DOHH2 (cell line): ENCODE measurements at regions not wholly inside any gene's neighbourhood (a gene's known extent, or its start where the extent isn't known, plus 50 kb on each side); places are given as distances from the start of the nearest gene placed in this dataset.

Experiments used
- H3F3A ChIP-seq: fragments of 200-600 bp; sonication (generic), shearing (Covaris generic); 2 replicates; pipeline ENCODE4 v1.6.0; 2016; ENCODE audit warnings: antibody characterized with exemption, mild to moderate bottlenecking; ENCODE audit not compliant: control insufficient read depth, insufficient read depth
- H3K27ac ChIP-seq: fragments of 200-600 bp; sonication (generic); 2 replicates; pipeline ENCODE4 v1.5.1; 2014; ENCODE audit warnings: low read depth, mild to moderate bottlenecking, low read length, moderate library complexity
- H3K27me3 ChIP-seq: fragments of 200-600 bp; sonication (generic); 2 replicates; pipeline ENCODE4 v1.6.1; 2014; ENCODE audit warnings: mild to moderate bottlenecking, low read length, mixed read lengths; ENCODE audit not compliant: control insufficient read depth
- H3K36me3 ChIP-seq: fragments of 200-600 bp; sonication (generic); 2 replicates; pipeline ENCODE4 v1.6.1; 2014; ENCODE audit warnings: mild to moderate bottlenecking, low read length, moderate library complexity, mixed read lengths; ENCODE audit not compliant: control insufficient read depth
- H3K4me1 ChIP-seq: fragments of 200-600 bp; sonication (generic); 2 replicates; pipeline ENCODE4 v1.6.1; 2014; ENCODE audit warnings: mild to moderate bottlenecking, low read length, mixed read lengths; ENCODE audit not compliant: control insufficient read depth
- H3K4me2 ChIP-seq: fragments of 200-600 bp; sonication (generic); 2 replicates; pipeline ENCODE4 v1.6.0; 2014; ENCODE audit warnings: mild to moderate bottlenecking, low read length, moderate library complexity
- H3K4me3 ChIP-seq: fragments of 200-600 bp; sonication (generic); 2 replicates; pipeline ENCODE4 v1.5.1; 2014; ENCODE audit warnings: mild to moderate bottlenecking, low read length, mixed read lengths
- H3K79me2 ChIP-seq: fragments of 200-600 bp; sonication (generic); 2 replicates; pipeline ENCODE4 v1.6.1; 2014; ENCODE audit warnings: mild to moderate bottlenecking, low read length, mixed read lengths; ENCODE audit not compliant: control insufficient read depth
- H3K9me2 ChIP-seq: fragments of 200-600 bp; sonication (generic); replicated peaks from 2 replicates; pipeline ENCODE4 v1.6.1; 2014; ENCODE audit warnings: mild to moderate bottlenecking, low read length, mixed read lengths; ENCODE audit not compliant: control insufficient read depth
- H3K9me3 ChIP-seq: fragments of 200-600 bp; sonication (generic); 2 replicates; pipeline ENCODE4 v1.6.1; 2014; ENCODE audit warnings: antibody characterized with exemption, low read length, mixed read lengths; ENCODE audit not compliant: control insufficient read depth, insufficient read depth
- H4K20me1 ChIP-seq: fragments of 200-600 bp; sonication (generic); 2 replicates; pipeline ENCODE4 v1.6.0; 2014; ENCODE audit warnings: low read depth, mild to moderate bottlenecking, antibody characterized with exemption, low read length, moderate library complexity; ENCODE audit not compliant: control insufficient read depth, insufficient read depth
- EZH2phosphoT487 ChIP-seq: fragments of 200-600 bp; sonication (generic); IDR thresholded peaks from 2 replicates; pipeline ENCODE4 v1.6.1; 2017; ENCODE audit warnings: borderline replicate concordance, mild to moderate bottlenecking, antibody characterized with exemption, low read length, moderate library complexity, mixed read lengths
- TF ChIP-seq, protein P1 (sequence below): fragments of 200-600 bp; sonication (generic); IDR thresholded peaks from one replicate; pipeline ENCODE4 v1.5.1; 2014; ENCODE audit warnings: antibody characterized with exemption, mild to moderate bottlenecking, low read depth, low read length; ENCODE audit not compliant: poor library complexity, severe bottlenecking

GRCh38 chr2:125364192-125364983, 1291.6 kb upstream of the GYPC start:
- H3K9me2 ChIP-seq: no peaks in the 10 kb centered on the region
- no peaks in the 10 kb centered on the region for H3K36me3 ChIP-seq
- H3K27me3 ChIP-seq: no peaks in the 10 kb centered on the region
- H4K20me1 ChIP-seq: no peaks in the 10 kb centered on the region
- H3K27ac ChIP-seq: no peak overlapping the region
- H3K4me2 ChIP-seq: no peak overlapping the region
- no peaks in the 10 kb centered on the region for H3F3A ChIP-seq
- H3K9me3 ChIP-seq: no peaks in the 10 kb centered on the region
- H3K79me2 ChIP-seq: no peaks in the 10 kb centered on the region
- no peak for TF ChIP-seq EZH2phosphoT487
- TF ChIP-seq, protein P1, sequence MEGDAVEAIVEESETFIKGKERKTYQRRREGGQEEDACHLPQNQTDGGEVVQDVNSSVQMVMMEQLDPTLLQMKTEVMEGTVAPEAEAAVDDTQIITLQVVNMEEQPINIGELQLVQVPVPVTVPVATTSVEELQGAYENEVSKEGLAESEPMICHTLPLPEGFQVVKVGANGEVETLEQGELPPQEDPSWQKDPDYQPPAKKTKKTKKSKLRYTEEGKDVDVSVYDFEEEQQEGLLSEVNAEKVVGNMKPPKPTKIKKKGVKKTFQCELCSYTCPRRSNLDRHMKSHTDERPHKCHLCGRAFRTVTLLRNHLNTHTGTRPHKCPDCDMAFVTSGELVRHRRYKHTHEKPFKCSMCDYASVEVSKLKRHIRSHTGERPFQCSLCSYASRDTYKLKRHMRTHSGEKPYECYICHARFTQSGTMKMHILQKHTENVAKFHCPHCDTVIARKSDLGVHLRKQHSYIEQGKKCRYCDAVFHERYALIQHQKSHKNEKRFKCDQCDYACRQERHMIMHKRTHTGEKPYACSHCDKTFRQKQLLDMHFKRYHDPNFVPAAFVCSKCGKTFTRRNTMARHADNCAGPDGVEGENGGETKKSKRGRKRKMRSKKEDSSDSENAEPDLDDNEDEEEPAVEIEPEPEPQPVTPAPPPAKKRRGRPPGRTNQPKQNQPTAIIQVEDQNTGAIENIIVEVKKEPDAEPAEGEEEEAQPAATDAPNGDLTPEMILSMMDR: peak; percentile 8
- H3K4me1 ChIP-seq: no peaks in the 10 kb centered on the region
- no peak overlapping the region for H3K4me3 ChIP-seq

DNA sequence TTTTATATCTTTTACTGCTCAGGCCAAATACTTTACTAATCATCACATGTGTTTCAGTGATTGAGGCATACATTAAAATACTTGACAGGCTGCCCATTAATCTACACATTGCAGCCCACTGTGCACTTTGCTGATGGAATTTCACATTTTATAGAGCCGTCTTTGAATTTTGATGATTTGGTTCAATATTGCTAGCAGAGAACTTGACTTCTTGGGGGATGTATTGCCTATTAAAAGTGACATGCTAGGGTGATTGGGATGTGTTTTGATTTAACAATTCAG, 1291.0 kb upstream of the GYPC start:
- H3K27ac ChIP-seq: no peak overlapping the region
- H3K36me3 ChIP-seq: no peaks in the 10 kb centered on the region
- no peaks in the 10 kb centered on the region for H3K79me2 ChIP-seq
- no peaks in the 10 kb centered on the region for H4K20me1 ChIP-seq
- TF ChIP-seq, protein P1: no peak
- TF ChIP-seq EZH2phosphoT487: no peak
- no peaks in the 10 kb centered on the region for H3K9me2 ChIP-seq
- H3K4me3 ChIP-seq: no peak overlapping the region
- no peaks in the 10 kb centered on the region for H3K9me3 ChIP-seq
- H3F3A ChIP-seq: no peaks in the 10 kb centered on the region
- no peaks in the 10 kb centered on the region for H3K27me3 ChIP-seq
- no peak overlapping the region for H3K4me2 ChIP-seq
- H3K4me1 ChIP-seq: no peaks in the 10 kb centered on the region

DNA sequence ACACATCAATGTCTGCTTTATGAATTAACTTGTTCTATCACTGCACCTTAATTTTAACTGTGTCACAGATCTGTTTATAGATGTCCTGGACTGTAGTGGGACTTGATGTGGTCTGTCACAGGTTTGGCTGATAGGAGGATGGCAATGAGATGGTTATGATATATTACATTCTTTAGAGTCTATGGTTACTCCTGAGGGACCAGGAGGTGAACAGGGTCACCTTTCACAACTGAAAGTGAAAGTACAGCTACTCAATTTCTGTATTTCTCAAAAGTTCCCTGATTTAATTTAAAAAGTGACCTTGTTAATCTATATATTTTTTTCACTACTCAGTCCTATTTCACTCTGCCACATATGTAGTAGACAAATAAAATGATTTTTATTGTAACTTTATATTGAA, 1284.1 kb upstream of the GYPC start:
- no peaks in the 10 kb centered on the region for H3K9me2 ChIP-seq
- H3K4me3 ChIP-seq: no peak overlapping the region
- no peaks in the 10 kb centered on the region for H3K9me3 ChIP-seq
- no peak for TF ChIP-seq EZH2phosphoT487
- TF ChIP-seq, protein P1: no peak
- H3K4me1 ChIP-seq: no peaks in the 10 kb centered on the region
- no peaks in the 10 kb centered on the region for H3K27me3 ChIP-seq
- no peak overlapping the region for H3K4me2 ChIP-seq
- no peaks in the 10 kb centered on the region for H3K36me3 ChIP-seq
- no peak overlapping the region for H3K27ac ChIP-seq
- no peaks in the 10 kb centered on the region for H3K79me2 ChIP-seq
- H4K20me1 ChIP-seq: no peaks in the 10 kb centered on the region
- no peaks in the 10 kb centered on the region for H3F3A ChIP-seq
